ENCODE measurements at regions not wholly inside any gene's neighbourhood (a gene's known extent, or its start where the extent isn't known, plus 50 kb on each side); places are given as distances from the start of the nearest gene placed in this dataset.

GRCh38 chr1:165060285-165060793, 296.2 kb downstream of the LMX1A start:
- no peak for TF ChIP-seq CTCF (IDR thresholded peaks at IDR 0.05 in 2 of 3, conservative IDR thresholded peaks at IDR 0.05 in 1 of 3; ENCODE audit: borderline replicate concordance in 1 of 3, insufficient read depth in 1 of 3, low read depth in 2 of 3, low read length in 2 of 3)
- no peak for TF ChIP-seq EZH2 (IDR thresholded peaks at IDR 0.05)
- TF ChIP-seq ZFX (IDR thresholded peaks at IDR 0.05): no peak
- TF ChIP-seq JUND (IDR thresholded peaks at IDR 0.05): no peak
- no peak for TF ChIP-seq POLR2AphosphoS5 (IDR thresholded peaks at IDR 0.05; ENCODE audit: low read depth, low read length)
- TF ChIP-seq POLR2A (IDR thresholded peaks at IDR 0.05; ENCODE audit: borderline replicate concordance, extremely low read depth, insufficient read depth, insufficient read length): no peak

All from HCT116 (cell line).